CMK (cell line): ENCODE measurements at regions not wholly inside any gene's neighbourhood (a gene's known extent, or its start where the extent isn't known, plus 50 kb on each side); places are given as distances from the start of the nearest gene placed in this dataset.

Experiments
- DNase-seq: peaks from one replicate; pipeline ENCODE4 v3.0.0-alpha.2; 2010; ENCODE audit warnings: low read depth

GRCh38 chr6:168880271-168880670 is 373.4 kb downstream of the THBS2 start:
- no peak for DNase-seq

GRCh38 chr6:168877821-168878282 is 375.8 kb downstream of the THBS2 start:
- no peak for DNase-seq

DNA sequence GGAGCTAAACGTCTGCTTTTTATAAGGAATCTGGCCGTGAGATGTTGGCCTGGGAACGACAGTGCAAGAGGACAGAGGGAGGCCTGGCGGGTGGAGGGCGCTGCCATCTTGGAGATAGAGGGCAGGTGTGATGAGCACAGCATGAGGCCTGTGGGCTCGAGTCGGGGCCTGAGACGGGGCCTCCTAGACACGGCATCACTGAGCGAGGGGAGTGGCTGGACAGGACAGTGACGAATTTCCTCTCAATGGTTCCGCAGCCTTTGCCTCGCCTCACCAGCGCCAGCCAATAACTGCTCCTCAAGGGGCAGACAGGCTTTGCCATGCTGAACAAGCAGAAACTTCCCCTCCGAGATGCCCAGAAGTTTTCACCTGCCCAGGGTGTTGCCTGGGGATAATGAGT is 376.7 kb downstream of the THBS2 start:
- DNase-seq, result no peak

DNA sequence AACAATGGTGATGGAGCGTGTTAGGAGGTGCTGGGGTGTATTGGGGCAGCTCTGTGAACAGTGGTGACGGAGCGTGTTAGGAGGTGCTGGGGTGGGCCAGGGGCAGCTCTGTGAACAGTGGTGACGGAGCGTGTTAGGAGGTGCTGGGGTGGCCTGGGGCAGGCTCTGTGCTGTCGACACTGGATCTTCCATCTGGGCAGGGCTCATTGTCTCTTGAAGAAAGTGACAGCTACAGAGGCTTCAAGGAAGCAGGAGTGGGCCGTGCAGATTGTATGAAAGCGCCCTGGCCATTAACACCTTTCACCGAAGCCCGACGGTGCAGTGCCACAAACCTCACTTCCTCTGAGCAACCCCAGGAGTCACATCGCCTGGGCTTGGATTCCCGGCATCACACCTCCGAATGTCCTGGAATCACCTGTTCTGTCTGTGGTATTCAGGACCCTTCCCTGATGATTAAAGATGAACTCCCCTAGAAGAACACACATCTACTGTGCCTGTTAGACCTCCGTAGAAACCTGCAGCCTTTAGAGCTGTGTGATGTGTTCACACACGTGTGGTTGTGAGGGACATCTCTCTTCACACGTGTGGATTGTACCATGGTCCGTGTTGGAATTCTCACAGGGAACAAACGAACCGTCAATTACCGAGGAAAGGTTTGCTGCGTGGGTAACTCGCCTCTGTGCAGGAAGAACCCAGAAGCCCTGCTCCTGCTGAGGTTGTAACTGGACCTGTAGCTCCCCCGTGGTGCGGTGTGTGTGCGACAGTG is 377.7 kb downstream of the THBS2 start:
- DNase-seq, result no peak

DNA sequence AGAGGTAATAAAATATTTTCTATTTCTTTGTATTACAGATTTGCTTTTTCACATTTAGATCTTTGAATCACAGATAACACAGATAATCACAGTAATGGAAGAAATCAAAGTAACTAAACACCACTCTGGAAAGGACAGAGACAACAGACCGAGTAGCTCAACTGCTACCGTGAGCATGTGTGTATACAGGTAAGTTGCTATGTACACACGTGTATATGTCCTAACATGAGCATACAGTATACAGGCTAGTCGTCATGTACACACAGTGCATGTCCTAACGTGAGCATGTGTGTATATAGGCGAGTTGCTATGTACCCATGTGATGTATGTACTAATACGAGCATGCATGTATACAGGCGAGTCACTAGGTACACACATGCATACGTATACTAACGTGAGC is 379.0 kb downstream of the THBS2 start:
- no peak for DNase-seq

DNA sequence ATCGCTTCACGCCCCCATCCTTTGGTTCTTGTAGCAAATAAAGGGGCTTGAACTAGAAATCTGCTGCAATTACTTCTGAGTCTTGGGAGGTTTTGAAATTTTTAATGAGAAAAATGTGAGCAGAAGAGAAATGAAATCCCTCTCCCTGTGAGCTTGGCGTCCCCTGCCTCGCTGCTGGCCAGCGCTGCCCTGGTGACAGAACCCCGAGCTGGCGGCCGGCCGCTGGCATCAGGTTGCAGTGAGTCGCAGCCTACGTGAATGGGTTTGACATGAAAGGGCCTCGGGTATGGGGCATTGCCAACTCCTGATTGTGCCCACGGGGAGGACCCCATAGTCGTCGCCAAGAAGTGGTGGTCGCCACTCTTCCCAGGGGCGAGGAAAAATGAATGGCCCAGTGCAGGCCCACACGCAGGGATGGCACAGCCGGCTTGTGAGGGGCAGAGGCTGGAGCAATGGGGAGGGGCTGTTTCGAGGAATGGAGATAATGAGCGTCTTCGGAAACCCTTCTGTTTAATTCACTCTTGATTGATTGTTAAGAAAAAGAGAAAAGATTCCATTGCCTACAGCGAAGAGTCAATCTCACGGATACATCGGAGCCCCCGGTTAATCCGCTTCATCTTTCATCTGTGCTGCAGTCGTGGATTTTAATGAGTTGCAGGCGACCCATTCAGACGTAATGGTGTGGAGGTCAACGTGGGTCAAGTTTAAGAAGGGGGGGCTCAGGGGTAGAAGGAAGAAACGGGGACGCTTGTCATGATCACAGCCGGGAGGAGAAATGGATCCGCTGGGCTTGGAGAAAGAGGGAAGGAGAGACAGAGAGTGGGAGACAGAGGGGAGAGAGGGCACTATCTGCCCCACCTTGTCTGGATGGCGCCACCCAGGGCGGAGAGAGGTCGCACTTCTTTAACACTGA is 380.1 kb downstream of the THBS2 start:
- no peak for DNase-seq

DNA sequence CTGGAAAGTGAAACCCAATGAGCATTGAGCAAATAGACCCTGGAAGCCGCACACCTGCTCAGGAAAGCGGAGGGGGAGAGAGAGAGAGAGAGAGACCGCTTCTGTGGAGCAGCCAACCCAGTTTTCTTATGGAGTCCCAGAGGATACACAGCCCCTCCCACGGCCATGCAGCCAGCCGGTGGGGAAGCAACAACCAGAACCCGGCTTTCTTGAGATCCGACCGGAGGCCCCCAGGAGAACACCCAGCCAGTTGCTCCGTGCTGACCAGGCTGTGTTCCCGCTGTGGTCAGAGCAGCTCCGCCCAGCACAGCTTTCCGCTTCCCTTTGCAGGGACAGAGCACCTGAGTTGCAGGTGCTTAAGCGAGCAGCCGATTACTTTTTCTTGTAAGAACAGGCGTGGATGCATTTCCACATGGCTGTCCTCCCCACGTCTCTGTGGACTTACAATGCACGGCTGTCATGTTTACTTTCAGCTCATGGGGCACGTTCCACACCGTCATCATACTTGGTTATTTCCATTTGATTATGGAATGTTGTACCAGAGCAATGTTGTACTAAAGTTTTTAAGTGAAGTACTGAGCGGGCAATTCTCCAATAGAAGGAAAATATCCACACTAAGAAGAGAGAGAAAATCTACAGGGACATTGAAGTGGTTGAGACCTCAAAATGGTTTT is 381.9 kb downstream of the THBS2 start:
- DNase-seq, result no peak

- DNase-seq, result no peak
These were observed 382.7 kb downstream of the THBS2 start for GRCh38 chr6:168870982-168871381.

DNA sequence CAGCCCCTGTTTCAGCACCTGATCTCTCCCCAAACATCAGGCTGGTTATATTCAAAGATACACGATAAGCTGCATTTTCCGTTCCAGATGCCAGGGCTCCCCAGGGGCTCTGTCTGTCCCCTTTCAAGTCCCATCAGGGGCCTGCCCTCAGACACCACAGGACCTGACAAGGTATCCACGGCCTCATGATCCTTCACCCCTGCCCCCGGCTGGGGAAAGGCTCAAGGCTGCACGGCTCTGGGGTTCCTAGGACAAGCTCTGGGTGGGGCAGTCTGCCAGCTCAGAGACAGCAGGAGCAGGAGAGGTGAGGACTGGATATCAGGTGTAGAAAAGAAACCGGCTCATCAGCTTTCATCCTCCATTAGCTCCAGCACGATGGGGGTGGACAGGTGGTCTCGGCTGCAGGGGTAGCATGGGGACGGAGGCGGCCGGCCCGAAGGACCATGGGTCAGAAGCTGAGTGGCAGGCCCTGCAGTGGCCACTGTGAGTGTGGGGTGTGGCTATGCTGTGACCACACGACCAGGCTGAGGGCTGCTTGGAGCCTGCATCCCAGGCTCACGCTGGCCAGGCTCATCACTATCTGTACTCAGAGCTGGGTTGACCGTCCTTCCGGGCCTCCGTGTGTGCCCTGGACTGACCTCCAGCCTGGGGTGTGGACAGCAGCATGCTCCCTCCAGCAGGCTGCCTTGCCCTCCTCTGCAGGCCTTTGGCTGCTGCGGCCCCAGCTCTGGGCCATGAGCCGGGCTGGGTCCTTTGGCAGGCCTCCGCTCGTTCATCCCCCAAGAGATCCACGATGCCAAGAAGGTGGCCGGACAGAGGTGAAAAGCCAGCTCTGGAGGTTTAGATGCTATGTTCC is 386.2 kb downstream of the THBS2 start:
- no peak for DNase-seq

- no peak for DNase-seq
These were observed 387.1 kb downstream of the THBS2 start for GRCh38 chr6:168866534-168866933.

GRCh38 chr6:168865522-168865921 is 388.1 kb downstream of the THBS2 start:
- DNase-seq, result no peak

- DNase-seq, result no peak
These were observed 388.8 kb downstream of the THBS2 start for GRCh38 chr6:168864541-168865460.

GRCh38 chr6:168863467-168863866 is 390.2 kb downstream of the THBS2 start:
- DNase-seq, result no peak

DNA sequence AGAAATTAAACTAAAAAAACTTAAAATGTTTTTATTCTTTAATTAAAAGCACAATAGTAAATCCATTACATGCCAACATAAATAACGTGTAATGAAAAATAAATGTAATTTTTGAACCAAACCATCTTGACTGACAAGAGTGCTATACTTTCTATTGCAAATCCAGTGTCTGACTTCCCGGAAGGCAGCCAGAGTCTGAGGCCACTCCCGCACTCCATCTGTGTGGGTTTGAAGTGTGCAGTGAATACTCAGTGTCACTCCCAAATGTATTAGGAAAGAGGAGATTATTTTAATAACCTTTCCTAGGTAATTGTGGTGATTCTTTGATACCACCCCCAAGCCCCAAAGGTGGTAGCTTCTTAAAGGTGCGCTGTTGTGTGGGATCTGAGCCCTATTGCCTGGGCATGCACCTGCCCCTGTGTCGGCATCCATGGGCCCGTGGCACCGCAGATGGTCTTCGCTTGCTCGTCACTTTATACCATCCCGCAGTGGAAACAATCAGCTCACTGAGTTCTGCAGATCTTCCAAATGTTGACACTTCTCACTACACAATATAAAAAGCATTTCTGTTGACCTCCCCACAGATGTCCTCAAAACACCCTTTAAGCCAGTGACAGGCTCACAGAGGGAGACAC is 391.2 kb downstream of the THBS2 start:
- no peak for DNase-seq

GRCh38 chr6:168860987-168861386 is 392.7 kb downstream of the THBS2 start:
- no peak for DNase-seq

DNA sequence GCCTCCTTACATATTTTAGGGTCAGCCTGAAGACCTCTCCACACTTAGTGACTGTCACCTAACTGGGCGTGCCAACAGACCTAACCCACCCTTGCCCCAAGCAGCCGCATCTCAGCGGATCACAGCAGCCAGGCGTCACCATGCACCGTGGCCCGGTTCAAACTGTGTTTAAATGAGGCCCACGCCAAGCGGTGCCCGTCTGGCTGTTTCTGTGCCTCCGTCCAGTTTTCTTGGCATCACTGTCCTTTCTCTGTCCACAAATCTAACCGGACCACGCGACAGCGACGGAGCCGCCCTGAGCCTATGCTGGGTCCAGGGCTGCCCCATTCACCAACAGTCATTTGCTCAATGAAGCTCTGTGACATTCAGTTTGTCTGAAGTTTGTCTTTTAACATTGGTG is 393.3 kb downstream of the THBS2 start:
- no peak for DNase-seq

GRCh38 chr6:168858926-168859325 is 394.7 kb downstream of the THBS2 start:
- DNase-seq, result no peak

- DNase-seq, result no peak
These were observed 396.7 kb downstream of the THBS2 start for GRCh38 chr6:168856914-168857313.

GRCh38 chr6:168852376-168852884 is 401.2 kb downstream of the THBS2 start:
- DNase-seq, result no peak
